ENCODE measurements at regions not wholly inside any gene's neighbourhood (a gene's known extent, or its start where the extent isn't known, plus 50 kb on each side); places are given as distances from the start of the nearest gene placed in this dataset.

GRCh38 chr12:118884226-118884625 lies 97.1 kb upstream of the SRRM4 start:
- TF ChIP-seq CTCF (IDR thresholded peaks at IDR 0.05): no peak
- TF ChIP-seq POLR2A (IDR thresholded peaks at IDR 0.05): no peak
- TF ChIP-seq POLR2AphosphoS5 (IDR thresholded peaks at IDR 0.05): no peak
